ENCODE measurements at regions not wholly inside any gene's neighbourhood (a gene's known extent, or its start where the extent isn't known, plus 50 kb on each side); places are given as distances from the start of the nearest gene placed in this dataset.
"Not testable (repeated sequence)": the region's sequence is repeated elsewhere in the genome, so short reads cannot be mapped to it uniquely, and the experiment has no call there.

GRCh38 chrY:7501236-7501635, 589.7 kb upstream of the AMELY start:
- TF ChIP-seq POLR2A (IDR thresholded peaks at IDR 0.05): no peak
- TF ChIP-seq, protein P1, sequence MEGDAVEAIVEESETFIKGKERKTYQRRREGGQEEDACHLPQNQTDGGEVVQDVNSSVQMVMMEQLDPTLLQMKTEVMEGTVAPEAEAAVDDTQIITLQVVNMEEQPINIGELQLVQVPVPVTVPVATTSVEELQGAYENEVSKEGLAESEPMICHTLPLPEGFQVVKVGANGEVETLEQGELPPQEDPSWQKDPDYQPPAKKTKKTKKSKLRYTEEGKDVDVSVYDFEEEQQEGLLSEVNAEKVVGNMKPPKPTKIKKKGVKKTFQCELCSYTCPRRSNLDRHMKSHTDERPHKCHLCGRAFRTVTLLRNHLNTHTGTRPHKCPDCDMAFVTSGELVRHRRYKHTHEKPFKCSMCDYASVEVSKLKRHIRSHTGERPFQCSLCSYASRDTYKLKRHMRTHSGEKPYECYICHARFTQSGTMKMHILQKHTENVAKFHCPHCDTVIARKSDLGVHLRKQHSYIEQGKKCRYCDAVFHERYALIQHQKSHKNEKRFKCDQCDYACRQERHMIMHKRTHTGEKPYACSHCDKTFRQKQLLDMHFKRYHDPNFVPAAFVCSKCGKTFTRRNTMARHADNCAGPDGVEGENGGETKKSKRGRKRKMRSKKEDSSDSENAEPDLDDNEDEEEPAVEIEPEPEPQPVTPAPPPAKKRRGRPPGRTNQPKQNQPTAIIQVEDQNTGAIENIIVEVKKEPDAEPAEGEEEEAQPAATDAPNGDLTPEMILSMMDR (IDR thresholded peaks at IDR 0.05): no peak
- intact Hi-C loops (cut with DNase I): no loop called here
- Histone ChIP-seq H3K9me3 (replicated peaks in 1 of 3) (no peaks in the 10 kb centered on the region), H3K27me3 (no peaks in the 10 kb centered on the region), H3K4me3 (no peak overlapping the region), H3K36me3 (replicated peaks in 1 of 2) (no peaks in the 10 kb centered on the region), H3K27ac (no peak overlapping the region), H3K4me1 (replicated peaks in 1 of 2) (no peaks in the 10 kb centered on the region)
- WGBS, 4 donors: 60 to 76% methylated on average over 2 of the region's 2 CpGs; no CpG with 5 or more reads in 2 of the 4 donors
- DNase-seq: no peak

DNA sequence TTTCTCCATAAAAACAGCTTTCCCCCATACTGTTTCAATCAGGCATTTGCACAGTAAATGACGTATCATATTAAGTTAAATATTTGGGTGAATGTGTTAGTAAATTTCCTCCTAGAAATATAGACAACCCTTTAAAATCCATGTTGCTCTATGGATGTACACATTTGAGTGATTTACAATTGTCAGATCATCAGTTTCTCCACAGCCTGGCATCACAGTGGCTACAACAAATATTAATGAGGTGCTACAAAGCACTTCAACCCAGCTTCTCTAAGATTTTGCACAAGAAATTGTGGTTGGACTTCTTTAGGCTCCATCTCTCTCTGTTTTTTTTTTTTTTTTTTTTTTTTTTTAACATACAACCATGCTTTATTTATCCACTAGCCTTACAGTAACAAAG, 584.4 kb upstream of the AMELY start:
- no peak overlapping the region for H3K27ac ChIP-seq
- DNase-seq: no peak
- no peaks in the 10 kb centered on the region for H3K36me3 ChIP-seq (replicated peaks in 1 of 2)
- TF ChIP-seq, protein P1 (IDR thresholded peaks at IDR 0.05): no peak
- TF ChIP-seq POLR2A (IDR thresholded peaks at IDR 0.05): no peak
- 73 to 86% methylated on average over 1 of the region's 1 CpG; no CpG with 5 or more reads in 2 of the 4 donors for WGBS, 4 donors
- intact Hi-C loops (cut with DNase I): no loop called here
- no peak overlapping the region for H3K4me3 ChIP-seq
- H3K27me3 ChIP-seq: no peaks in the 10 kb centered on the region
- H3K9me3 ChIP-seq (replicated peaks in 1 of 3): no peaks in the 10 kb centered on the region
- no peaks in the 10 kb centered on the region for H3K4me1 ChIP-seq (replicated peaks in 1 of 2)

DNA sequence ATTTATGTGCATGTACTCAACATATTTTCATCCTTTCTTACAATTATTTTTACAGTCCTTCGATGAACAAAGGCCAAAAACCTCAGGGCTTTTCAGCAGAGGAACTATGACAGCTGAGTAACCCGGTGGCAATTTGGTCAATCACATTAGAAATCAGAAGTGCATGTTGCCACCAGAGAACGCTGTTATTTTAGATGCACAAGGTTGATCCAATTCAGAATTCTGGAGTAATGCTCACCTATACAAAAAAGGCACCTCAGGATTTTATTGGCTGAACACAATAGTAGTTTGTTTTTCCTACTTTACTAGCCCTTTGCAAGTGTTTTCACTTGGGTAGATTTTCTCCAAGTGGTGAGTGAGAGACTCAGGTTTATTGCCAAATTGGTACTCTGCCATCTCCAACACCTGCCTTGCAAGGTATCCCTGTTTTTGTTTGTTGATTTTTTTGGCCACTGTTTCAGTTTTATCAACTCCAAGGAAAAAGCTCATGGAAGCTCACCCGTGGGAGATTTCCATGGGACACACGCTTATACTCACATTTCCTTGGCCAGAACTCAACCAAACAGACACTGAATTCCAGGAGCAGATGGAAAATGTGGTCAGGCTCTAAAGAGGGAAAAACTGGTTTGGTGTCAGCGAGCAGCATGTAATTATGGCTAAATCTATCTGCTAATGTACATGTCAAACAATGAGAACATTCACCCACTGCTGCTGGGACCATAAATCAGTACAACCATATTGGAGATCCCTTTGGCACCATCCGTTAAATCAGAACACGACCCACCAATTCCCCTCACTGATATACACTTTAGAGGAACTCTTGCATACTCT, 573.1 kb upstream of the AMELY start:
- H3K27ac ChIP-seq; intact Hi-C loops (cut with DNase I); H3K4me1 ChIP-seq (replicated peaks in 1 of 2); H3K4me3 ChIP-seq; H3K27me3 ChIP-seq; H3K9me3 ChIP-seq (replicated peaks in 1 of 3); H3K36me3 ChIP-seq (replicated peaks in 1 of 2); DNase-seq: not testable (repeated sequence)
- 64 to 83% methylated on average over 6 to 8 of the region's 8 CpGs; no CpG with 5 or more reads in 2 of the 4 donors for WGBS, 4 donors

GRCh38 chrY:7471976-7472375, 560.4 kb upstream of the AMELY start:
- TF ChIP-seq, protein P1 (IDR thresholded peaks at IDR 0.05): no peak
- TF ChIP-seq POLR2A (IDR thresholded peaks at IDR 0.05): no peak
- WGBS, 4 donors: 77 to 82% methylated on average over 8 to 10 of the region's 10 CpGs; no CpG with 5 or more reads in 2 of the 4 donors
- Histone ChIP-seq H3K27me3 (no peaks in the 10 kb centered on the region), H3K36me3 (replicated peaks in 1 of 2) (no peaks in the 10 kb centered on the region), H3K4me1 (replicated peaks in 1 of 2) (no peaks in the 10 kb centered on the region), H3K27ac (no peak overlapping the region), H3K4me3 (no peak overlapping the region), H3K9me3 (replicated peaks in 1 of 3) (no peaks in the 10 kb centered on the region)
- no peak for DNase-seq
- intact Hi-C loops (cut with DNase I): no loop called here

- TF ChIP-seq POLR2A (IDR thresholded peaks at IDR 0.05): no peak
- TF ChIP-seq, protein P1 (IDR thresholded peaks at IDR 0.05): no peak
- Histone ChIP-seq H3K27me3 (no peaks in the 10 kb centered on the region), H3K4me3 (no peak overlapping the region), H3K36me3 (replicated peaks in 1 of 2) (no peaks in the 10 kb centered on the region), H3K27ac (no peak overlapping the region), H3K9me3 (replicated peaks in 1 of 3) (no peaks in the 10 kb centered on the region), H3K4me1 (replicated peaks in 1 of 2) (no peaks in the 10 kb centered on the region)
- DNase-seq: no peak
- intact Hi-C loops (cut with DNase I): no loop called here
Observed at GRCh38 chrY:7470037-7470436, 558.5 kb upstream of the AMELY start.

All from adrenal gland (tissue), 9 donors.